ENCODE measurements at regions not wholly inside any gene's neighbourhood (a gene's known extent, or its start where the extent isn't known, plus 50 kb on each side); places are given as distances from the start of the nearest gene placed in this dataset.

- TF ChIP-seq CTCF (IDR thresholded peaks at IDR 0.05) (peak in 1 of 3 experiments; percentile 22), POLR2A (IDR thresholded peaks at IDR 0.05) (no peak)
Observed at GRCh38 chr7:26078437-26079336, 73.3 kb upstream of the NFE2L3 start.

Measured in testis (tissue), 2 donors.